WTC11 (cell line): ENCODE measurements at regions not wholly inside any gene's neighbourhood (a gene's known extent, or its start where the extent isn't known, plus 50 kb on each side); places are given as distances from the start of the nearest gene placed in this dataset.

Source experiments
- ATAC-seq: fragments of 200-7000 bp; cut with Tn5 transposase; 2 replicates; pipeline ENCODE4 v1.10.0; 2021; ENCODE audit warnings: mild to moderate bottlenecking, moderate library complexity
- CTCF ChIA-PET: fragments of 300-600 bp; sonication (Branson Sonifier 250); formaldehyde crosslinking; loops from one replicate; lab custom pipeline; 2021; ENCODE audit warnings: antibody characterized with exemption; lab: Charles Lee
- POLR2A ChIA-PET: fragments of 350-600 bp; sonication (Branson Sonifier 250); formaldehyde crosslinking; loops from one replicate; lab custom pipeline; 2021; ENCODE audit warnings: antibody characterized with exemption; lab: Charles Lee
- DNase-seq: peaks from one replicate; pipeline ENCODE4 v3.0.0; 2021; ENCODE audit warnings: low spot score
- H3K27ac Mint-ChIP-seq: 2 replicates; pipeline ENCODE4 v1.8.0; 2021; ENCODE audit warnings: mixed read lengths
- H3K27me3 Mint-ChIP-seq: 2 replicates; pipeline ENCODE4 v1.8.0; 2021; ENCODE audit warnings: low read depth, mild to moderate bottlenecking, moderate library complexity, mixed read lengths
- H3K36me3 Mint-ChIP-seq: 2 replicates; pipeline ENCODE4 v1.8.0; 2021; ENCODE audit warnings: mixed read lengths
- H3K4me1 Mint-ChIP-seq: 2 replicates; pipeline ENCODE4 v1.8.0; 2022; ENCODE audit warnings: mixed read lengths
- H3K4me3 Mint-ChIP-seq: 2 replicates; pipeline ENCODE4 v1.8.0; 2021; ENCODE audit warnings: mild to moderate bottlenecking, moderate library complexity, mixed read lengths
- H3K9me3 Mint-ChIP-seq: 2 replicates; pipeline ENCODE4 v1.8.0; 2021; ENCODE audit warnings: mixed read lengths
- AR ChIP-seq: fragments of 250-450 bp; sonication (Bioruptor Pico); IDR thresholded peaks from 2 replicates; pipeline ENCODE4 v1.9.0; 2021; ENCODE audit warnings: mild to moderate bottlenecking
- ATF1 ChIP-seq: sonication (generic); formaldehyde crosslinking; IDR thresholded peaks from 2 replicates; pipeline ENCODE4 v1.8.1; 2023; ENCODE audit warnings: mild to moderate bottlenecking, moderate library complexity, missing genetic modification reagents
- FOXP4 ChIP-seq: sonication (generic); formaldehyde crosslinking; IDR thresholded peaks from 2 replicates; pipeline ENCODE4 v1.8.0; 2022; ENCODE audit warnings: mild to moderate bottlenecking, missing genetic modification reagents
- GABPB1 ChIP-seq: sonication (generic); formaldehyde crosslinking; IDR thresholded peaks from 2 replicates; pipeline ENCODE4 v1.8.1; 2023; ENCODE audit warnings: mild to moderate bottlenecking, missing genetic modification reagents
- HMGA2 ChIP-seq: fragments of 250-450 bp; sonication (Bioruptor Pico); IDR thresholded peaks from 2 replicates; pipeline ENCODE4 v1.4.0; 2021; ENCODE audit warnings: mild to moderate bottlenecking, moderate library complexity
- JAZF1 ChIP-seq: fragments of 250-450 bp; sonication (Bioruptor Pico); IDR thresholded peaks from 2 replicates; pipeline ENCODE4 v1.9.0; 2021; ENCODE audit warnings: moderate library complexity, mild to moderate bottlenecking, inconsistent platforms
- NFYB ChIP-seq: sonication (generic); formaldehyde crosslinking; conservative IDR thresholded peaks from 2 replicates; pipeline ENCODE4 v1.8.0; 2022; ENCODE audit warnings: low read depth, missing genetic modification reagents
- NR3C1 ChIP-seq: sonication (generic); formaldehyde crosslinking; conservative IDR thresholded peaks from 2 replicates; pipeline ENCODE4 v1.8.1; 2023; ENCODE audit warnings: low read depth, mild to moderate bottlenecking, missing genetic modification reagents
- OVOL2 ChIP-seq: fragments of 250-450 bp; sonication (Bioruptor Pico); IDR thresholded peaks from 2 replicates; pipeline ENCODE4 v1.9.0; 2021; ENCODE audit warnings: mild to moderate bottlenecking, borderline replicate concordance
- RELA ChIP-seq: sonication (generic); formaldehyde crosslinking; IDR thresholded peaks from 2 replicates; pipeline ENCODE4 v1.8.1; 2022; ENCODE audit warnings: missing genetic modification reagents, mild to moderate bottlenecking, borderline replicate concordance
- SP1 ChIP-seq: sonication (generic); formaldehyde crosslinking; conservative IDR thresholded peaks from 2 replicates; pipeline ENCODE4 v1.8.1; 2022; ENCODE audit warnings: missing genetic modification reagents
- ZBTB43 ChIP-seq: sonication (generic); formaldehyde crosslinking; IDR thresholded peaks from 2 replicates; pipeline ENCODE4 v1.8.1; 2023; ENCODE audit warnings: mild to moderate bottlenecking, missing genetic modification reagents
- ZNF232 ChIP-seq: sonication (generic); formaldehyde crosslinking; IDR thresholded peaks from 2 replicates; pipeline ENCODE4 v1.8.0; 2022; ENCODE audit warnings: mild to moderate bottlenecking, missing genetic modification reagents
- TF ChIP-seq, protein P1 (sequence below): sonication (generic); formaldehyde crosslinking; IDR thresholded peaks from 2 replicates; pipeline ENCODE4 v1.8.1; 2023; ENCODE audit warnings: mild to moderate bottlenecking, missing genetic modification reagents, moderate library complexity
- TF ChIP-seq, protein P2 (sequence below): sonication (generic); formaldehyde crosslinking; IDR thresholded peaks from 2 replicates; pipeline ENCODE4 v1.8.1; 2022; ENCODE audit warnings: mild to moderate bottlenecking, missing genetic modification reagents, moderate library complexity, borderline replicate concordance
- TF ChIP-seq, protein P3 (sequence below): fragments of 250-450 bp; sonication (Bioruptor Pico); IDR thresholded peaks from 2 replicates; pipeline ENCODE4 v1.9.0; 2021; ENCODE audit warnings: mild to moderate bottlenecking, borderline replicate concordance

- peaks cover 16% of the 10 kb centered on the region for H3K36me3 Mint-ChIP-seq
- no peak for ATAC-seq
- H3K9me3 Mint-ChIP-seq, result peaks cover 20% of the 10 kb centered on the region
- no peak for TF ChIP-seq NR3C1 (CRISPR knock-in tag)
- TF ChIP-seq, protein P1, sequence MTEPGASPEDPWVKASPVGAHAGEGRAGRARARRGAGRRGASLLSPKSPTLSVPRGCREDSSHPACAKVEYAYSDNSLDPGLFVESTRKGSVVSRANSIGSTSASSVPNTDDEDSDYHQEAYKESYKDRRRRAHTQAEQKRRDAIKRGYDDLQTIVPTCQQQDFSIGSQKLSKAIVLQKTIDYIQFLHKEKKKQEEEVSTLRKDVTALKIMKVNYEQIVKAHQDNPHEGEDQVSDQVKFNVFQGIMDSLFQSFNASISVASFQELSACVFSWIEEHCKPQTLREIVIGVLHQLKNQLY (CRISPR knock-in tag), result no peak
- TF ChIP-seq FOXP4 (CRISPR knock-in tag), result no peak
- TF ChIP-seq, protein P2, sequence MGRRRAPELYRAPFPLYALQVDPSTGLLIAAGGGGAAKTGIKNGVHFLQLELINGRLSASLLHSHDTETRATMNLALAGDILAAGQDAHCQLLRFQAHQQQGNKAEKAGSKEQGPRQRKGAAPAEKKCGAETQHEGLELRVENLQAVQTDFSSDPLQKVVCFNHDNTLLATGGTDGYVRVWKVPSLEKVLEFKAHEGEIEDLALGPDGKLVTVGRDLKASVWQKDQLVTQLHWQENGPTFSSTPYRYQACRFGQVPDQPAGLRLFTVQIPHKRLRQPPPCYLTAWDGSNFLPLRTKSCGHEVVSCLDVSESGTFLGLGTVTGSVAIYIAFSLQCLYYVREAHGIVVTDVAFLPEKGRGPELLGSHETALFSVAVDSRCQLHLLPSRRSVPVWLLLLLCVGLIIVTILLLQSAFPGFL (CRISPR knock-in tag), result no peak
- TF ChIP-seq ATF1 (CRISPR knock-in tag), result no peak
- TF ChIP-seq AR (CRISPR knock-in tag), result no peak
- no peak for TF ChIP-seq RELA (CRISPR knock-in tag)
- no peak for TF ChIP-seq OVOL2 (CRISPR knock-in tag)
- TF ChIP-seq ZNF232 (CRISPR knock-in tag), result no peak
- TF ChIP-seq NFYB (CRISPR knock-in tag), result no peak
- TF ChIP-seq SP1 (CRISPR knock-in tag), result no peak
- TF ChIP-seq, all 79 proteins: peak for 0
- H3K27ac Mint-ChIP-seq, result peak overlapping the region; percentile 30; the same call in 1 of the 2 replicates
- ChIA-PET CTCF (interaction anchor here (0.7 kb wide), 1 partner anchor 827 kb away, joined by 4 read pairs; no protein-coding TSS in a partner anchor), POLR2A (interaction anchor here (0.6 to 0.7 kb wide), 4 partner anchors 158 to 775 kb away, joined by 3 to 11 read pairs (median 4); no protein-coding TSS in a partner anchor)
- H3K4me3 Mint-ChIP-seq, result no peak overlapping the region
- no peaks in the 10 kb centered on the region; the same call in 1 of the 2 replicates for H3K27me3 Mint-ChIP-seq
- no peak for DNase-seq
- no peaks in the 10 kb centered on the region for H3K4me1 Mint-ChIP-seq
Observed at GRCh38 chr4:148565801-148566200, 123.6 kb upstream of the NR3C2 start.

GRCh38 chr4:148563684-148564083 lies 121.5 kb upstream of the NR3C2 start:
- no peaks in the 10 kb centered on the region for H3K27me3 Mint-ChIP-seq
- TF ChIP-seq ATF1 (CRISPR knock-in tag) (no peak), JAZF1 (CRISPR knock-in tag) (no peak), GABPB1 (CRISPR knock-in tag) (no peak), AR (CRISPR knock-in tag) (no peak), RELA (CRISPR knock-in tag) (no peak), FOXP4 (CRISPR knock-in tag) (no peak), ZBTB43 (CRISPR knock-in tag) (no peak), HMGA2 (CRISPR knock-in tag) (no peak)
- TF ChIP-seq, protein P3, sequence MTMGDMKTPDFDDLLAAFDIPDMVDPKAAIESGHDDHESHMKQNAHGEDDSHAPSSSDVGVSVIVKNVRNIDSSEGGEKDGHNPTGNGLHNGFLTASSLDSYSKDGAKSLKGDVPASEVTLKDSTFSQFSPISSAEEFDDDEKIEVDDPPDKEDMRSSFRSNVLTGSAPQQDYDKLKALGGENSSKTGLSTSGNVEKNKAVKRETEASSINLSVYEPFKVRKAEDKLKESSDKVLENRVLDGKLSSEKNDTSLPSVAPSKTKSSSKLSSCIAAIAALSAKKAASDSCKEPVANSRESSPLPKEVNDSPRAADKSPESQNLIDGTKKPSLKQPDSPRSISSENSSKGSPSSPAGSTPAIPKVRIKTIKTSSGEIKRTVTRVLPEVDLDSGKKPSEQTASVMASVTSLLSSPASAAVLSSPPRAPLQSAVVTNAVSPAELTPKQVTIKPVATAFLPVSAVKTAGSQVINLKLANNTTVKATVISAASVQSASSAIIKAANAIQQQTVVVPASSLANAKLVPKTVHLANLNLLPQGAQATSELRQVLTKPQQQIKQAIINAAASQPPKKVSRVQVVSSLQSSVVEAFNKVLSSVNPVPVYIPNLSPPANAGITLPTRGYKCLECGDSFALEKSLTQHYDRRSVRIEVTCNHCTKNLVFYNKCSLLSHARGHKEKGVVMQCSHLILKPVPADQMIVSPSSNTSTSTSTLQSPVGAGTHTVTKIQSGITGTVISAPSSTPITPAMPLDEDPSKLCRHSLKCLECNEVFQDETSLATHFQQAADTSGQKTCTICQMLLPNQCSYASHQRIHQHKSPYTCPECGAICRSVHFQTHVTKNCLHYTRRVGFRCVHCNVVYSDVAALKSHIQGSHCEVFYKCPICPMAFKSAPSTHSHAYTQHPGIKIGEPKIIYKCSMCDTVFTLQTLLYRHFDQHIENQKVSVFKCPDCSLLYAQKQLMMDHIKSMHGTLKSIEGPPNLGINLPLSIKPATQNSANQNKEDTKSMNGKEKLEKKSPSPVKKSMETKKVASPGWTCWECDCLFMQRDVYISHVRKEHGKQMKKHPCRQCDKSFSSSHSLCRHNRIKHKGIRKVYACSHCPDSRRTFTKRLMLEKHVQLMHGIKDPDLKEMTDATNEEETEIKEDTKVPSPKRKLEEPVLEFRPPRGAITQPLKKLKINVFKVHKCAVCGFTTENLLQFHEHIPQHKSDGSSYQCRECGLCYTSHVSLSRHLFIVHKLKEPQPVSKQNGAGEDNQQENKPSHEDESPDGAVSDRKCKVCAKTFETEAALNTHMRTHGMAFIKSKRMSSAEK (CRISPR knock-in tag), result no peak

More at GRCh38 chr4:148563684-148564083, 121.5 kb upstream of the NR3C2 start:
- H3K9me3 Mint-ChIP-seq, result peaks cover 1% of the 10 kb centered on the region
- no peak overlapping the region for H3K4me3 Mint-ChIP-seq
- H3K4me1 Mint-ChIP-seq, result no peaks in the 10 kb centered on the region
- ChIA-PET CTCF (no interaction called here), POLR2A (no interaction called here)
- DNase-seq, result no peak
- peaks cover 1% of the 10 kb centered on the region; the same call in 1 of the 2 replicates for H3K36me3 Mint-ChIP-seq
- no peak overlapping the region for H3K27ac Mint-ChIP-seq
- no peak for ATAC-seq
